HepG2 (cell line): ENCODE measurements at regions not wholly inside any gene's neighbourhood (a gene's known extent, or its start where the extent isn't known, plus 50 kb on each side); places are given as distances from the start of the nearest gene placed in this dataset.

Experiments used
- CHD4 ChIP-seq: fragments of 200-600 bp; sonication (generic); IDR thresholded peaks from 2 replicates; pipeline ENCODE4 v1.7.0; 2017; ENCODE audit warnings: mild to moderate bottlenecking, low read length, borderline replicate concordance
- GTF3A ChIP-seq: sonication (generic); formaldehyde crosslinking; conservative IDR thresholded peaks from 2 replicates; pipeline ENCODE4 v1.4.0; 2020; ENCODE audit warnings: mild to moderate bottlenecking, missing genetic modification reagents
- HMGA1 ChIP-seq: sonication (generic); formaldehyde crosslinking; conservative IDR thresholded peaks from 2 replicates; pipeline ENCODE4 v1.4.0; 2020; ENCODE audit warnings: missing genetic modification reagents
- HNF1B ChIP-seq: sonication (generic); formaldehyde crosslinking; IDR thresholded peaks from 2 replicates; pipeline ENCODE4 v1.5.1; 2020; ENCODE audit warnings: mild to moderate bottlenecking, moderate library complexity, missing genetic modification reagents
- MAF1 ChIP-seq: sonication (generic); formaldehyde crosslinking; IDR thresholded peaks from 2 replicates; pipeline ENCODE4 v1.5.0; 2020; ENCODE audit warnings: missing genetic modification reagents, borderline replicate concordance
- MLLT10 ChIP-seq: sonication (generic); formaldehyde crosslinking; IDR thresholded peaks from 2 replicates; pipeline ENCODE4 v1.4.0; 2020; ENCODE audit warnings: missing genetic modification reagents
- NONO ChIP-seq, 2 experiments: fragments of 450-650 bp in 1 of 2; sonication (generic) in 1 of 2; formaldehyde crosslinking in 1 of 2; IDR thresholded peaks in 1 of 2; conservative IDR thresholded peaks in 1 of 2; 2 replicates each; pipeline versions ENCODE4 v1.6.1 to v1.8.0; 2017 to 2022; ENCODE audit warnings: mild to moderate bottlenecking in 1 of 2, missing genetic modification reagents in 1 of 2, moderate library complexity in 1 of 2
- POGZ ChIP-seq: sonication (generic); formaldehyde crosslinking; IDR thresholded peaks from 2 replicates; pipeline ENCODE4 v1.4.0; 2020; ENCODE audit warnings: mild to moderate bottlenecking, missing genetic modification reagents
- TEAD3 ChIP-seq: optimal IDR thresholded peaks from 2 replicates; pipeline ENCODE3; 2016; ENCODE audit warnings: borderline replicate concordance
- U2AF1 ChIP-seq: fragments of 200-400 bp; formaldehyde crosslinking; optimal IDR thresholded peaks from 2 replicates; pipeline ENCODE3; 2017; ENCODE audit warnings: mild to moderate bottlenecking, low read depth, low read length
- WIZ ChIP-seq: sonication (generic); formaldehyde crosslinking; IDR thresholded peaks from 2 replicates; pipeline ENCODE4 v1.5.1; 2020; ENCODE audit warnings: mild to moderate bottlenecking, missing genetic modification reagents
- ZNF18 ChIP-seq: sonication (generic); formaldehyde crosslinking; IDR thresholded peaks from 2 replicates; pipeline ENCODE4 v1.8.0; 2022; ENCODE audit warnings: mild to moderate bottlenecking, missing genetic modification reagents; ENCODE audit not compliant: insufficient replicate concordance
- ZSCAN12 ChIP-seq: sonication (generic); formaldehyde crosslinking; IDR thresholded peaks from 2 replicates; pipeline ENCODE4 v1.9.0; 2021; ENCODE audit warnings: mild to moderate bottlenecking, missing genetic modification reagents
- TF ChIP-seq, protein P1 (sequence below): sonication (generic); formaldehyde crosslinking; IDR thresholded peaks from 2 replicates; pipeline ENCODE4 v1.8.0; 2023; ENCODE audit warnings: mild to moderate bottlenecking, missing genetic modification reagents
- TF ChIP-seq, protein P2 (sequence below), 2 experiments: fragments of 450-650 bp in 1 of 2; sonication (generic) in 1 of 2; formaldehyde crosslinking; IDR thresholded peaks; 2 replicates each; pipeline versions ENCODE4 v1.5.0 to v1.8.0; 2020 to 2022; ENCODE audit warnings: mild to moderate bottlenecking in 1 of 2, missing genetic modification reagents in 1 of 2
- TF ChIP-seq, protein P3 (sequence below): sonication (generic); formaldehyde crosslinking; conservative IDR thresholded peaks from 2 replicates; pipeline ENCODE4 v1.4.0; 2020; ENCODE audit warnings: missing genetic modification reagents
- TF ChIP-seq, protein P4 (sequence below): sonication (generic); formaldehyde crosslinking; IDR thresholded peaks from 2 replicates; pipeline ENCODE4 v1.9.0; 2021; ENCODE audit warnings: missing genetic modification reagents, borderline replicate concordance

GRCh38 chr20:5696011-5696559 lies 54.1 kb upstream of the SHLD1 start (continued):
- TF ChIP-seq, protein P1, sequence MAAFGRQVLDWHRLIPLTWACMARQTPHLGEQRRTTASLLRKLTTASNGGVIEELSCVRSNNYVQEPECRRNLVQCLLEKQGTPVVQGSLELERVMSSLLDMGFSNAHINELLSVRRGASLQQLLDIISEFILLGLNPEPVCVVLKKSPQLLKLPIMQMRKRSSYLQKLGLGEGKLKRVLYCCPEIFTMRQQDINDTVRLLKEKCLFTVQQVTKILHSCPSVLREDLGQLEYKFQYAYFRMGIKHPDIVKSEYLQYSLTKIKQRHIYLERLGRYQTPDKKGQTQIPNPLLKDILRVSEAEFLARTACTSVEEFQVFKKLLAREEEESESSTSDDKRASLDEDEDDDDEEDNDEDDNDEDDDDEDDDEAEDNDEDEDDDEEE (CRISPR knock-in tag): no peak
- TF ChIP-seq MLLT10 (CRISPR knock-in tag): no peak
- TF ChIP-seq POGZ (CRISPR knock-in tag): 0 out of 2 replicates have a peak, but pooled peaks have one; percentile 26
- no peak for TF ChIP-seq CHD4
- TF ChIP-seq WIZ (CRISPR knock-in tag): peak; percentile 27; the same call in 1 of the 2 replicates
- TF ChIP-seq, protein P2, sequence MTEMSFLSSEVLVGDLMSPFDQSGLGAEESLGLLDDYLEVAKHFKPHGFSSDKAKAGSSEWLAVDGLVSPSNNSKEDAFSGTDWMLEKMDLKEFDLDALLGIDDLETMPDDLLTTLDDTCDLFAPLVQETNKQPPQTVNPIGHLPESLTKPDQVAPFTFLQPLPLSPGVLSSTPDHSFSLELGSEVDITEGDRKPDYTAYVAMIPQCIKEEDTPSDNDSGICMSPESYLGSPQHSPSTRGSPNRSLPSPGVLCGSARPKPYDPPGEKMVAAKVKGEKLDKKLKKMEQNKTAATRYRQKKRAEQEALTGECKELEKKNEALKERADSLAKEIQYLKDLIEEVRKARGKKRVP (CRISPR knock-in tag; IDR thresholded peaks at IDR 0.05): no peak
- no peak for TF ChIP-seq HMGA1 (CRISPR knock-in tag)
- TF ChIP-seq TEAD3: peak; percentile 64
- TF ChIP-seq MAF1 (CRISPR knock-in tag): no peak
- TF ChIP-seq ZNF18 (CRISPR knock-in tag): peak; percentile 44
- no peak for TF ChIP-seq GTF3A
- TF ChIP-seq, protein P3, sequence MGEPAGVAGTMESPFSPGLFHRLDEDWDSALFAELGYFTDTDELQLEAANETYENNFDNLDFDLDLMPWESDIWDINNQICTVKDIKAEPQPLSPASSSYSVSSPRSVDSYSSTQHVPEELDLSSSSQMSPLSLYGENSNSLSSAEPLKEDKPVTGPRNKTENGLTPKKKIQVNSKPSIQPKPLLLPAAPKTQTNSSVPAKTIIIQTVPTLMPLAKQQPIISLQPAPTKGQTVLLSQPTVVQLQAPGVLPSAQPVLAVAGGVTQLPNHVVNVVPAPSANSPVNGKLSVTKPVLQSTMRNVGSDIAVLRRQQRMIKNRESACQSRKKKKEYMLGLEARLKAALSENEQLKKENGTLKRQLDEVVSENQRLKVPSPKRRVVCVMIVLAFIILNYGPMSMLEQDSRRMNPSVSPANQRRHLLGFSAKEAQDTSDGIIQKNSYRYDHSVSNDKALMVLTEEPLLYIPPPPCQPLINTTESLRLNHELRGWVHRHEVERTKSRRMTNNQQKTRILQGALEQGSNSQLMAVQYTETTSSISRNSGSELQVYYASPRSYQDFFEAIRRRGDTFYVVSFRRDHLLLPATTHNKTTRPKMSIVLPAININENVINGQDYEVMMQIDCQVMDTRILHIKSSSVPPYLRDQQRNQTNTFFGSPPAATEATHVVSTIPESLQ (CRISPR knock-in tag): no peak
- TF ChIP-seq HNF1B (CRISPR knock-in tag): peak; percentile 43; the same call in 1 of the 2 replicates
- TF ChIP-seq ZSCAN12 (CRISPR knock-in tag): no peak
- TF ChIP-seq, protein P4, sequence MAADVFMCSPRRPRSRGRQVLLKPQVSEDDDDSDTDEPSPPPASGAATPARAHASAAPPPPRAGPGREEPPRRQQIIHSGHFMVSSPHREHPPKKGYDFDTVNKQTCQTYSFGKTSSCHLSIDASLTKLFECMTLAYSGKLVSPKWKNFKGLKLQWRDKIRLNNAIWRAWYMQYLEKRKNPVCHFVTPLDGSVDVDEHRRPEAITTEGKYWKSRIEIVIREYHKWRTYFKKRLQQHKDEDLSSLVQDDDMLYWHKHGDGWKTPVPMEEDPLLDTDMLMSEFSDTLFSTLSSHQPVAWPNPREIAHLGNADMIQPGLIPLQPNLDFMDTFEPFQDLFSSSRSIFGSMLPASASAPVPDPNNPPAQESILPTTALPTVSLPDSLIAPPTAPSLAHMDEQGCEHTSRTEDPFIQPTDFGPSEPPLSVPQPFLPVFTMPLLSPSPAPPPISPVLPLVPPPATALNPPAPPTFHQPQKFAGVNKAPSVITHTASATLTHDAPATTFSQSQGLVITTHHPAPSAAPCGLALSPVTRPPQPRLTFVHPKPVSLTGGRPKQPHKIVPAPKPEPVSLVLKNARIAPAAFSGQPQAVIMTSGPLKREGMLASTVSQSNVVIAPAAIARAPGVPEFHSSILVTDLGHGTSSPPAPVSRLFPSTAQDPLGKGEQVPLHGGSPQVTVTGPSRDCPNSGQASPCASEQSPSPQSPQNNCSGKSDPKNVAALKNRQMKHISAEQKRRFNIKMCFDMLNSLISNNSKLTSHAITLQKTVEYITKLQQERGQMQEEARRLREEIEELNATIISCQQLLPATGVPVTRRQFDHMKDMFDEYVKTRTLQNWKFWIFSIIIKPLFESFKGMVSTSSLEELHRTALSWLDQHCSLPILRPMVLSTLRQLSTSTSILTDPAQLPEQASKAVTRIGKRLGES (CRISPR knock-in tag): no peak
- TF ChIP-seq U2AF1: no peak
- TF ChIP-seq NONO (IDR thresholded peaks at IDR 0.05): no peak
- no peak for TF ChIP-seq NONO (CRISPR knock-in tag; conservative IDR thresholded peaks at IDR 0.05)
